ENCODE measurements at regions not wholly inside any gene's neighbourhood (a gene's known extent, or its start where the extent isn't known, plus 50 kb on each side); places are given as distances from the start of the nearest gene placed in this dataset.

DNA sequence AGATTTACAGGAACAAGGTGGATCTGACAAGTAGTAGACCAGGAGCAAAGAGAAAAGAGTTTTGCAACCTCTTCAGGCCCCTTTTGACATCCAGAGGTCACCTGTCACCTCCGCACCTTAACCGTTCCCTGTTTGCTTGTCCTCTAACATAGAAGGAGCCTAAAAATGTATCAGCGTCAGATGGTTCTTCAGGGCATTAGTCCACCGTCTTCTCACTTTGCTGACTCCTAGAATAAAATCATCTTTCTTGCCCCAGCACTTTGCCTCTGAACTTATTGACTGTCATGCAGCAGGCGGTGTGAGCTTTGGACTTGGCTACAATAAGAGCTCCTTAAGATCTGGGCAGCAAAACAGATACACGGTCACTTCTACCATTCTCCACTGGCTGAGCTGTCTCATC is 339.7 kb upstream of the B3GAT1 start:
- TF ChIP-seq ZNF350 (tag by site-specific recombination; IDR thresholded peaks at IDR 0.05) (no peak), CTCF (tag by site-specific recombination; IDR thresholded peaks at IDR 0.05) (no peak), ZNF169 (tag by site-specific recombination; IDR thresholded peaks at IDR 0.05) (no peak), ZFP69B (tag by site-specific recombination; IDR thresholded peaks at IDR 0.05) (no peak), ZEB2 (tag by site-specific recombination; IDR thresholded peaks at IDR 0.05) (no peak), ZNF10 (tag by site-specific recombination; IDR thresholded peaks at IDR 0.05) (no peak), EGR2 (tag by site-specific recombination; IDR thresholded peaks at IDR 0.05; ENCODE audit: low read depth) (no peak), ZSCAN4 (tag by site-specific recombination; IDR thresholded peaks at IDR 0.05) (no peak), ZNF211 (tag by site-specific recombination; IDR thresholded peaks at IDR 0.05; ENCODE audit: low read depth) (no peak), MEIS1 (CRISPR knock-in tag; IDR thresholded peaks at IDR 0.05; ENCODE audit: borderline replicate concordance) (no peak)
- TF ChIP-seq, protein P1, sequence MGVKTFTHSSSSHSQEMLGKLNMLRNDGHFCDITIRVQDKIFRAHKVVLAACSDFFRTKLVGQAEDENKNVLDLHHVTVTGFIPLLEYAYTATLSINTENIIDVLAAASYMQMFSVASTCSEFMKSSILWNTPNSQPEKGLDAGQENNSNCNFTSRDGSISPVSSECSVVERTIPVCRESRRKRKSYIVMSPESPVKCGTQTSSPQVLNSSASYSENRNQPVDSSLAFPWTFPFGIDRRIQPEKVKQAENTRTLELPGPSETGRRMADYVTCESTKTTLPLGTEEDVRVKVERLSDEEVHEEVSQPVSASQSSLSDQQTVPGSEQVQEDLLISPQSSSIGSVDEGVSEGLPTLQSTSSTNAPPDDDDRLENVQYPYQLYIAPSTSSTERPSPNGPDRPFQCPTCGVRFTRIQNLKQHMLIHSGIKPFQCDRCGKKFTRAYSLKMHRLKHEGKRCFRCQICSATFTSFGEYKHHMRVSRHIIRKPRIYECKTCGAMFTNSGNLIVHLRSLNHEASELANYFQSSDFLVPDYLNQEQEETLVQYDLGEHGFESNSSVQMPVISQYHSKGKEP (tag by site-specific recombination; IDR thresholded peaks at IDR 0.05) = no peak
- TF ChIP-seq, protein P2, sequence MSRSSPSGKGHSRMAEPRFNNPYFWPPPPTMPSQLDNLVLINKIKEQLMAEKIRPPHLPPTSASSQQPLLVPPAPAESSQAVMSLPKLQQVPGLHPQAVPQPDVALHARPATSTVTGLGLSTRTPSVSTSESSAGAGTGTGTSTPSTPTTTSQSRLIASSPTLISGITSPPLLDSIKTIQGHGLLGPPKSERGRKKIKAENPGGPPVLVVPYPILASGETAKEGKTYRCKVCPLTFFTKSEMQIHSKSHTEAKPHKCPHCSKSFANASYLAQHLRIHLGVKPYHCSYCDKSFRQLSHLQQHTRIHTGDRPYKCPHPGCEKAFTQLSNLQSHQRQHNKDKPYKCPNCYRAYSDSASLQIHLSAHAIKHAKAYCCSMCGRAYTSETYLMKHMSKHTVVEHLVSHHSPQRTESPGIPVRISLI (tag by site-specific recombination; IDR thresholded peaks at IDR 0.05) = no peak
- TF ChIP-seq, protein P3, sequence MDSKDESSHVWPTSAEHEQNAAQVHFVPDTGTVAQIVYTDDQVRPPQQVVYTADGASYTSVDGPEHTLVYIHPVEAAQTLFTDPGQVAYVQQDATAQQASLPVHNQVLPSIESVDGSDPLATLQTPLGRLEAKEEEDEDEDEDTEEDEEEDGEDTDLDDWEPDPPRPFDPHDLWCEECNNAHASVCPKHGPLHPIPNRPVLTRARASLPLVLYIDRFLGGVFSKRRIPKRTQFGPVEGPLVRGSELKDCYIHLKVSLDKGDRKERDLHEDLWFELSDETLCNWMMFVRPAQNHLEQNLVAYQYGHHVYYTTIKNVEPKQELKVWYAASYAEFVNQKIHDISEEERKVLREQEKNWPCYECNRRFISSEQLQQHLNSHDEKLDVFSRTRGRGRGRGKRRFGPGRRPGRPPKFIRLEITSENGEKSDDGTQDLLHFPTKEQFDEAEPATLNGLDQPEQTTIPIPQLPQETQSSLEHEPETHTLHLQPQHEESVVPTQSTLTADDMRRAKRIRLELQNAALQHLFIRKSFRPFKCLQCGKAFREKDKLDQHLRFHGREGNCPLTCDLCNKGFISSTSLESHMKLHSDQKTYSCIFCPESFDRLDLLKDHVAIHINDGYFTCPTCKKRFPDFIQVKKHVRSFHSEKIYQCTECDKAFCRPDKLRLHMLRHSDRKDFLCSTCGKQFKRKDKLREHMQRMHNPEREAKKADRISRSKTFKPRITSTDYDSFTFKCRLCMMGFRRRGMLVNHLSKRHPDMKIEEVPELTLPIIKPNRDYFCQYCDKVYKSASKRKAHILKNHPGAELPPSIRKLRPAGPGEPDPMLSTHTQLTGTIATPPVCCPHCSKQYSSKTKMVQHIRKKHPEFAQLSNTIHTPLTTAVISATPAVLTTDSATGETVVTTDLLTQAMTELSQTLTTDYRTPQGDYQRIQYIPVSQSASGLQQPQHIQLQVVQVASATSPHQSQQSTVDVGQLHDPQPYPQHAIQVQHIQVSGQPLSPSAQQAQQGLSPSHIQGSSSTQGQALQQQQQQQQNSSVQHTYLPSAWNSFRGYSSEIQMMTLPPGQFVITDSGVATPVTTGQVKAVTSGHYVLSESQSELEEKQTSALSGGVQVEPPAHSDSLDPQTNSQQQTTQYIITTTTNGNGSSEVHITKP (tag by site-specific recombination; IDR thresholded peaks at IDR 0.05) = no peak
- TF ChIP-seq, protein P4, sequence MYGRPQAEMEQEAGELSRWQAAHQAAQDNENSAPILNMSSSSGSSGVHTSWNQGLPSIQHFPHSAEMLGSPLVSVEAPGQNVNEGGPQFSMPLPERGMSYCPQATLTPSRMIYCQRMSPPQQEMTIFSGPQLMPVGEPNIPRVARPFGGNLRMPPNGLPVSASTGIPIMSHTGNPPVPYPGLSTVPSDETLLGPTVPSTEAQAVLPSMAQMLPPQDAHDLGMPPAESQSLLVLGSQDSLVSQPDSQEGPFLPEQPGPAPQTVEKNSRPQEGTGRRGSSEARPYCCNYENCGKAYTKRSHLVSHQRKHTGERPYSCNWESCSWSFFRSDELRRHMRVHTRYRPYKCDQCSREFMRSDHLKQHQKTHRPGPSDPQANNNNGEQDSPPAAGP (tag by site-specific recombination; IDR thresholded peaks at IDR 0.05) = no peak

Data from HEK293 (cell line).